Brain microvascular endothelial cell (primary cell): ENCODE measurements at regions not wholly inside any gene's neighbourhood (a gene's known extent, or its start where the extent isn't known, plus 50 kb on each side); places are given as distances from the start of the nearest gene placed in this dataset.

Experiments
- DNase-seq: peaks from one replicate; pipeline ENCODE4 v3.0.0-alpha.2; 2020
- H3K27ac ChIP-seq: fragments of 250-450 bp; sonication (Bioruptor Pico); 2 replicates; pipeline ENCODE4 v1.5.1; 2020; ENCODE audit warnings: mild to moderate bottlenecking, moderate library complexity
- H3K27me3 ChIP-seq: fragments of 250-450 bp; sonication (Bioruptor Pico); replicated peaks from 2 replicates; pipeline ENCODE4 v1.5.1; 2020; ENCODE audit warnings: mild to moderate bottlenecking
- H3K36me3 ChIP-seq: fragments of 250-450 bp; sonication (Bioruptor Pico); replicated peaks from 2 replicates; pipeline ENCODE4 v1.5.1; 2020; ENCODE audit warnings: mild to moderate bottlenecking
- H3K4me3 ChIP-seq: 2 replicates; pipeline ENCODE4 v1.5.1; 2011; ENCODE audit warnings: low read depth, mild to moderate bottlenecking, control low read depth, low read length, moderate library complexity
- in situ Hi-C: cut with HindIII; loops from 2 replicates; pipeline ENCODE4 v1.10.0; 2017; ENCODE audit warnings: low sequenced_read_pairs, low pct_ligation_motif_present
- TF ChIP-seq, protein P1 (sequence below): IDR thresholded peaks from 2 replicates; pipeline ENCODE4 v1.5.1; 2011; ENCODE audit warnings: low read depth, mild to moderate bottlenecking, moderate library complexity, low read length, control low read depth, inconsistent platforms; ENCODE audit errors: missing control alignments

DNA sequence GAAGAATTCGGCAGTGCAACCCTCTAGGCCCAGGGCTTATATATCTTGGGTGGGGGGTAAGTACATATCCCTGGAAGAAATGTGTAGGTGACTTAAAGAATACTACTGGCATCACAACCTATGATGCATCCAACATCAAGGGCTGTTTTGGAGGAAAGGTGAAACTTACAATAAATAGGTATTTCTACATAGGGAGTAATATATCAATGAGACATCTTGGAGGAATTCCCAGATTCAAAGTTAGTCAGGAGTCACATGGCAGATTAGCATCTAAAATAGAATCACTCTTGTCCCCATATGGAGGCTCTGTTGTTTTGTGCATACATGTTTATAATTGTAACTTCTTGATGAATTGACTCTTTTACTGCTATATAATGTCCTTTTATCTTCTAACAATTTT is 375.5 kb downstream of the PAX1 start:
- no peaks in the 10 kb centered on the region for H3K36me3 ChIP-seq
- H3K4me3 ChIP-seq: no peak overlapping the region
- in situ Hi-C loops: no loop called here
- H3K27ac ChIP-seq: no peak overlapping the region
- TF ChIP-seq, protein P1, sequence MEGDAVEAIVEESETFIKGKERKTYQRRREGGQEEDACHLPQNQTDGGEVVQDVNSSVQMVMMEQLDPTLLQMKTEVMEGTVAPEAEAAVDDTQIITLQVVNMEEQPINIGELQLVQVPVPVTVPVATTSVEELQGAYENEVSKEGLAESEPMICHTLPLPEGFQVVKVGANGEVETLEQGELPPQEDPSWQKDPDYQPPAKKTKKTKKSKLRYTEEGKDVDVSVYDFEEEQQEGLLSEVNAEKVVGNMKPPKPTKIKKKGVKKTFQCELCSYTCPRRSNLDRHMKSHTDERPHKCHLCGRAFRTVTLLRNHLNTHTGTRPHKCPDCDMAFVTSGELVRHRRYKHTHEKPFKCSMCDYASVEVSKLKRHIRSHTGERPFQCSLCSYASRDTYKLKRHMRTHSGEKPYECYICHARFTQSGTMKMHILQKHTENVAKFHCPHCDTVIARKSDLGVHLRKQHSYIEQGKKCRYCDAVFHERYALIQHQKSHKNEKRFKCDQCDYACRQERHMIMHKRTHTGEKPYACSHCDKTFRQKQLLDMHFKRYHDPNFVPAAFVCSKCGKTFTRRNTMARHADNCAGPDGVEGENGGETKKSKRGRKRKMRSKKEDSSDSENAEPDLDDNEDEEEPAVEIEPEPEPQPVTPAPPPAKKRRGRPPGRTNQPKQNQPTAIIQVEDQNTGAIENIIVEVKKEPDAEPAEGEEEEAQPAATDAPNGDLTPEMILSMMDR: no peak
- no peak for DNase-seq
- no peaks in the 10 kb centered on the region for H3K27me3 ChIP-seq

DNA sequence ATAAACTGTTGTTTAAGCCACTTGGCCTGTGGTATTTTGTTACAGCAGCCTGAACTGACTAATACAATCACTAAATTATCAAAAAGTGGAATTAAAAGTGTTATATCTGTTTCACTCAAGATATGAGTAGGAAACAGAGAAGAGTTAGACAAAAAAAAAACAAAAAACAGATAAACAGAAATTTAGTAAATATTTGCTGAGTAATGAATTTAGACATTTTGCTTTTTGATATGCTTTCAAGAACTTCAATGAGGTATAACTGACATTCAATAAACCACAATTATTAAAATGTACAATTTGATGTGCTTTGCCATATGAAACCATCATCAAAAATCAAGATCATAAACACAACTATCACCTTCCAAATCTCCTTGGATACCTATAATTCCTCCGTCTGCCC is 369.2 kb downstream of the PAX1 start:
- no peaks in the 10 kb centered on the region for H3K27me3 ChIP-seq
- TF ChIP-seq, protein P1: no peak
- H3K27ac ChIP-seq: no peak overlapping the region
- DNase-seq: no peak
- H3K36me3 ChIP-seq: no peaks in the 10 kb centered on the region
- no peak overlapping the region for H3K4me3 ChIP-seq
- in situ Hi-C loops: no loop called here

DNA sequence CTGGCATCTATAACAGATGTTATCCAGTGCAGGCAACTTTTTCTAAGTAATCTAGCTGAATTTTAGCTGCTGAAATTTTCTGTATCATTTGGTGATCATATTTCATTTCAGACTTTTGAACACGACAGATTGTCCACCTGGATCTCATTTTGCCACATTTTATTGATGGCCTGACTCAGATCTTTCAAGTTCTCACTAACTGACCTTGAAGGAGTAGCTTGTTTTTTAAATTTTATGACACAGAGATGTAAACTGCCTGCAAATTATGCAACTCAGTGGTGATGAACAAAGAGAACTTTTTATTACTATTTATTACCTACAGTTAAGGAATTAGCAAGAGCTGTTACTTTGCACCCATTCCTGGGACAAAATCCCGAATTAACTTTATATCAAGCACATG is 366.4 kb downstream of the PAX1 start:
- DNase-seq: no peak
- no peaks in the 10 kb centered on the region for H3K27me3 ChIP-seq
- H3K27ac ChIP-seq: no peak overlapping the region
- H3K4me3 ChIP-seq: no peak overlapping the region
- in situ Hi-C loops: no loop called here
- H3K36me3 ChIP-seq: no peaks in the 10 kb centered on the region
- TF ChIP-seq, protein P1: no peak

DNA sequence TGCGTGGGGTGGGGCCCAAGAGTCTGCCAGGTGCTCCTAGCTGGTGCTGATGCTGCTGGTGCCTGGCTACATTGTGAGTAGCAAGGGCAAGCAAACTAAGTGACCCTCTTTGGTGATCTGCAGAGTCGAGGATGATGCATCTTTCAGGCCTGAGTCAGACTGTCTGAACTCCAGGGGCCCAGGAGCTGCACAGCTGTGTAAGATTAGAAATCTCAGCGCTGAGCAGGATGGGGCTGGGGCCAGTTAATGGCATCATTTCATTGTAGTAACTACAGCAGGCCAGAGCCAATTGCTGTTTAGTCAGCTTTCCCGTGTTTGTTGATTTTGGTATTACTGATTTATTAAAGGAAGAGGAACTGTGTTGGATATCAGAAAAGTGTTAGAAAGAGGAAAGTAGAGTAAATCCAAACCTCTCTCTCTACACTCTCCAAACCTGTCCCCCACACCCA is 365.2 kb downstream of the PAX1 start:
- Histone ChIP-seq H3K4me3 (no peak overlapping the region), H3K27me3 (no peaks in the 10 kb centered on the region), H3K27ac (no peak overlapping the region), H3K36me3 (no peaks in the 10 kb centered on the region)
- in situ Hi-C loops: no loop called here
- TF ChIP-seq, protein P1: no peak
- DNase-seq: peak; percentile 23

DNA sequence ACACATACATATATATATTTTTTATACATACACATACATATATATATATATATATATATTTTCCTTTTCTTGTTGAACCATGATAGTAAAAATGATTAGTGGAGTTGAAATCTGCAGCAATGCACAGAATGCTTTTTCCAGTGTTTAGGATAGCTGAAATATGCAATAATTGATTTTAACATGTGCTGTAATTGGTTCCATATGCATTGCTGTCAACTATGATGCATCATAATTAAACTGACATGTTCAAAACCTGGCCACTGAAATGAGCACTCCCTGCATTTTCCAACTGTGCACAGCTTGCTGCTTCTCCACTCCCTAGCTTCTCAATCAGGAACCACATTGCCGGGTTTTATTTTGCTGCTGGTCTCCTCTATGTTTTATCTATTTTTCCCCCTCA is 358.3 kb downstream of the PAX1 start:
- H3K27ac ChIP-seq: no peak overlapping the region
- H3K36me3 ChIP-seq: no peaks in the 10 kb centered on the region
- H3K4me3 ChIP-seq: no peak overlapping the region
- TF ChIP-seq, protein P1: no peak
- no peaks in the 10 kb centered on the region for H3K27me3 ChIP-seq
- in situ Hi-C loops: no loop called here
- no peak for DNase-seq

DNA sequence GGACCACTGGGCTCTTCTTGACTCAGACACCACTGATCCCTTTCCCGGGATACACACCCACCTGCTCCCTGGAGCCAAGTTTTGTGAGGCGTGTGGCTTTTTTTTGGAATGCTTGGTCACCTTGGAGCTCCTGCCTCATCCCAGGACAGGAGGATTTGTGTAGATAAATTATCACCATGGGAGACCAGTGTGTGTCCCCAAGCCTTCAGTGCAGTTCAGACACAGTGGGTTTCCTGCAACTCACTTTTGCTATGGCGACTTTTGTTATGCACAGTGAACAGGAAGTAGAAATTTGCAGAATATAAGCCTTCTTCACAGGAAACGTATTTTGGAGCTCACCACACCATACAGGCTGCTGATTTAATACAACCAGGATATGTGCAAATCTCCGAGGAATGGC is 357.4 kb downstream of the PAX1 start:
- Histone ChIP-seq H3K36me3 (no peaks in the 10 kb centered on the region), H3K4me3 (no peak overlapping the region), H3K27ac (no peak overlapping the region), H3K27me3 (no peaks in the 10 kb centered on the region)
- TF ChIP-seq, protein P1: no peak
- DNase-seq: no peak
- in situ Hi-C loops: no loop called here
